ENCODE measurements at regions not wholly inside any gene's neighbourhood (a gene's known extent, or its start where the extent isn't known, plus 50 kb on each side); places are given as distances from the start of the nearest gene placed in this dataset.

- TF ChIP-seq SP1 (IDR thresholded peaks at IDR 0.05; ENCODE audit: low read depth, low read length) (no peak), TAF7 (optimal IDR thresholded peaks at IDR 0.05; ENCODE audit: borderline replicate concordance, low read depth, low read length) (no peak)
These were observed 130.1 kb downstream of the OTUD1 start (continued) for GRCh38 chr10:23568996-23569395.

- H2AFZ ChIP-seq (ENCODE audit: low read length) = no peak overlapping the region
- no peak overlapping the region for H4K5ac ChIP-seq (ENCODE audit: insufficient read length, low read depth, low read length)
- no peak overlapping the region for H2AK5ac ChIP-seq (ENCODE audit: low read depth, low read length)
- H2BK15ac ChIP-seq (ENCODE audit: low read length) = no peak overlapping the region
- no peak overlapping the region for H2BK5ac ChIP-seq (ENCODE audit: low read depth, low read length)
- no peaks in the 10 kb centered on the region for H3K36me3 ChIP-seq (ENCODE audit: control insufficient read depth in 2 of 4, insufficient read depth in 4 of 4, low read length in 3 of 4)
- H2BK120ac ChIP-seq (replicated peaks; ENCODE audit: low read depth, low read length) = no peak overlapping the region
- no peak overlapping the region for H3K14ac ChIP-seq (ENCODE audit: insufficient read length)
- no peak overlapping the region for H3K4ac ChIP-seq (replicated peaks; ENCODE audit: insufficient read length, low read depth, low read length)
- H3K18ac ChIP-seq (ENCODE audit: extremely low read depth, low read length) = no peak overlapping the region
- H3K27ac ChIP-seq (ENCODE audit: low read depth, low read length) = no peak overlapping the region
- no peaks in the 10 kb centered on the region for H4K20me1 ChIP-seq (replicated peaks in 1 of 2; ENCODE audit: control insufficient read depth in 1 of 2, insufficient read depth in 2 of 2, low read length in 2 of 2)
- H2BK12ac ChIP-seq (ENCODE audit: low read depth, low read length) = no peak overlapping the region
- H3K9me3 ChIP-seq (ENCODE audit: insufficient read depth in 2 of 2, low read depth in 1 of 2, low read length in 1 of 2) = no peaks in the 10 kb centered on the region
- no peak for FAIRE-seq
- H4K8ac ChIP-seq (ENCODE audit: extremely low read depth, insufficient read depth, low read length) = no peak overlapping the region
- no peak overlapping the region for H3K4me2 ChIP-seq (ENCODE audit: insufficient read depth in 1 of 2, low read depth in 2 of 2, low read length in 2 of 2)
- POLR2A ChIA-PET (ENCODE audit: partially characterized antibody) = no interaction called here
- no peak overlapping the region for H3K23ac ChIP-seq (ENCODE audit: insufficient read length)
- H3K79me2 ChIP-seq (ENCODE audit: control insufficient read depth in 1 of 2, insufficient read depth in 2 of 2, low read length in 2 of 2) = no peaks in the 10 kb centered on the region
- H3K9ac ChIP-seq (replicated peaks in 1 of 4; ENCODE audit: extremely low read depth in 1 of 4, low read depth in 3 of 4, low read length in 3 of 4) = no peak overlapping the region
- no peaks in the 10 kb centered on the region; a peak in 1 of 7 replicates for H3K27me3 ChIP-seq (replicated peaks in 1 of 4; ENCODE audit: control insufficient read depth in 3 of 4, extremely low read depth in 1 of 4, insufficient read depth in 3 of 4, low read length in 3 of 4)
- CTCF ChIA-PET (ENCODE audit: partially characterized antibody) = no interaction called here
- no peak for DNase-seq (ENCODE audit: low read depth in 1 of 2, low spot score in 2 of 2)
- no peak overlapping the region for H4K91ac ChIP-seq (replicated peaks; ENCODE audit: insufficient read length, low read length)
- H2BK20ac ChIP-seq (ENCODE audit: low read length) = no peak overlapping the region
- H3K23me2 ChIP-seq (ENCODE audit: low read depth, low read length) = no peaks in the 10 kb centered on the region
- no peaks in the 10 kb centered on the region for H3K79me1 ChIP-seq (ENCODE audit: low read depth, low read length)
- H3K56ac ChIP-seq (replicated peaks; ENCODE audit: insufficient read length, low read depth, low read length) = no peak overlapping the region
- no peak overlapping the region for H3K4me3 ChIP-seq (ENCODE audit: extremely low read depth in 1 of 4, insufficient read depth in 2 of 4, low read depth in 3 of 4, low read length in 4 of 4)
- no peaks in the 10 kb centered on the region for H3K4me1 ChIP-seq (replicated peaks in 1 of 4; ENCODE audit: control insufficient read depth in 3 of 4, insufficient read depth in 4 of 4, low read length in 3 of 4)
- no peak for TF ChIP-seq BACH1 (IDR thresholded peaks at IDR 0.05; ENCODE audit: low read length)
These were observed 133.0 kb downstream of the OTUD1 start for GRCh38 chr10:23571884-23572283.
